HCT116 (cell line): ENCODE measurements at regions not wholly inside any gene's neighbourhood (a gene's known extent, or its start where the extent isn't known, plus 50 kb on each side); places are given as distances from the start of the nearest gene placed in this dataset.

Experiments used
- SIN3A ChIP-seq: IDR thresholded peaks from 2 replicates; pipeline ENCODE4 v1.6.1; 2012; ENCODE audit warnings: low read depth
- TF ChIP-seq, protein P1 (sequence below), 3 experiments: fragments of 200-600 bp in 1 of 3; sonication (generic) in 1 of 3; IDR thresholded peaks in 2 of 3; conservative IDR thresholded peaks in 1 of 3; 2 replicates each; pipeline ENCODE4 v1.5.1; 2012 to 2017; ENCODE audit warnings: low read depth in 2 of 3, low read length in 2 of 3, antibody characterized with exemption in 1 of 3, borderline replicate concordance in 1 of 3, control low read depth in 1 of 3, mild to moderate bottlenecking in 1 of 3, mixed read lengths in 1 of 3, mixed run types in 1 of 3, moderate library complexity in 1 of 3; ENCODE audit not compliant: insufficient read depth in 1 of 3

DNA sequence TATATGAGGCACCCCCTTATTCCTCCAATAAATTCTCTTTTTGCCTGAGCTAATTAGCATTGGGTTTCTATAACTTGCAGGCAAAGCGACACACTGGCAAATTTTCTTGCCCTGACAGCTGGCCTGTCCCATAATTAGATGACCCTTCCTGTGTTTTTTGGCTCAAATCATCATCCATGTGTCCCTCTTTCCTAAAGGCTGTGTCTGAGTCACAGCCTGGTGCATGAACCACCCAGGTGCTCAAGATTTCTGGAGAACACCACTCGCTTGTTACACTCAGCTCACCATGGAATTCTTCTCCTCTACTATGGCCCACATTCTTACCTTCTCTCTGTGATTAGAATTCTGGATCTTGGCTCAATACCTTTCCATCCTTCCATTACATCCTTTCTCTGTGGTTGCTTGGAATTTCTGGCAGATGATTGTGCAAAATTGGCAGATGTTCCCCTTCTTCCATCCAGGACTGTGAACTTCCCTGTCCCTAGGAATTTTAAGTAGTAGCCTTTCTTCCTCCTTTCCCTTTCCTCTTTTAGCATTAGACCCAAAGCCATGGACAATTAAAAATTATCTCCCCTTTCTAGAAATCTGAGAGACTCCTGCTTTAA lies 116.0 kb upstream of the ANKRD1 start:
- no peak for TF ChIP-seq SIN3A
- TF ChIP-seq, protein P1, sequence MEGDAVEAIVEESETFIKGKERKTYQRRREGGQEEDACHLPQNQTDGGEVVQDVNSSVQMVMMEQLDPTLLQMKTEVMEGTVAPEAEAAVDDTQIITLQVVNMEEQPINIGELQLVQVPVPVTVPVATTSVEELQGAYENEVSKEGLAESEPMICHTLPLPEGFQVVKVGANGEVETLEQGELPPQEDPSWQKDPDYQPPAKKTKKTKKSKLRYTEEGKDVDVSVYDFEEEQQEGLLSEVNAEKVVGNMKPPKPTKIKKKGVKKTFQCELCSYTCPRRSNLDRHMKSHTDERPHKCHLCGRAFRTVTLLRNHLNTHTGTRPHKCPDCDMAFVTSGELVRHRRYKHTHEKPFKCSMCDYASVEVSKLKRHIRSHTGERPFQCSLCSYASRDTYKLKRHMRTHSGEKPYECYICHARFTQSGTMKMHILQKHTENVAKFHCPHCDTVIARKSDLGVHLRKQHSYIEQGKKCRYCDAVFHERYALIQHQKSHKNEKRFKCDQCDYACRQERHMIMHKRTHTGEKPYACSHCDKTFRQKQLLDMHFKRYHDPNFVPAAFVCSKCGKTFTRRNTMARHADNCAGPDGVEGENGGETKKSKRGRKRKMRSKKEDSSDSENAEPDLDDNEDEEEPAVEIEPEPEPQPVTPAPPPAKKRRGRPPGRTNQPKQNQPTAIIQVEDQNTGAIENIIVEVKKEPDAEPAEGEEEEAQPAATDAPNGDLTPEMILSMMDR (IDR thresholded peaks at IDR 0.05 in 2 of 3, conservative IDR thresholded peaks at IDR 0.05 in 1 of 3; ENCODE audit: borderline replicate concordance in 1 of 3, insufficient read depth in 1 of 3, low read depth in 2 of 3, low read length in 2 of 3), result no peak
